Mucosa of descending colon (tissue), 3 donors: ENCODE measurements at regions not wholly inside any gene's neighbourhood (a gene's known extent, or its start where the extent isn't known, plus 50 kb on each side); places are given as distances from the start of the nearest gene placed in this dataset.

Source experiments
- ATAC-seq: fragments of 200-7000 bp; cut with Tn5 transposase; one replicate; pipeline ENCODE4 v1.9.1; 2020; ENCODE audit warnings: mild to moderate bottlenecking, moderate library complexity
- DNase-seq, 3 donors: peaks; one replicate each; pipeline ENCODE4 v3.0.0-alpha.2; 2020
- H3K36me3 ChIP-seq: fragments of 200-600 bp; one replicate; pipeline ENCODE4 v1.8.0; 2021; ENCODE audit warnings: low read depth, mild to moderate bottlenecking
- H3K4me1 ChIP-seq: fragments of 200-600 bp; one replicate; pipeline ENCODE4 v1.8.0; 2021; ENCODE audit warnings: low read depth, mild to moderate bottlenecking
- H3K4me3 ChIP-seq: fragments of 200-600 bp; one replicate; pipeline ENCODE4 v1.8.0; 2021; ENCODE audit warnings: mild to moderate bottlenecking
- H3K9me3 ChIP-seq: fragments of 200-600 bp; one replicate; pipeline ENCODE4 v1.8.0; 2021; ENCODE audit warnings: mild to moderate bottlenecking
- intact Hi-C, 2 donors: fragments of 100-400 bp; cut with DNase I in 1 of 2; cut with micrococcal nuclease in 1 of 2; formaldehyde crosslinking; loops; one replicate each; pipeline versions ENCODE4 v1.11.0 to v1.11.1; 2022; cut with DNase I, micrococcal nuclease
- TF ChIP-seq, protein P1 (sequence below): fragments of 200-600 bp; IDR thresholded peaks from one replicate; pipeline ENCODE4 v1.8.0; 2022; ENCODE audit warnings: antibody characterized with exemption, mild to moderate bottlenecking
- donor health status: DM: no; HTN: no; CAD: no; lungs with moderate emphysema.
- donor health status: DM: no; HTN: no; CAD: no.
- donor health status: DM: no; HTN: yes; CAD: no.

- Histone ChIP-seq H3K4me3 (no peak overlapping the region), H3K9me3 (peaks cover 21% of the 10 kb centered on the region), H3K4me1 (no peaks in the 10 kb centered on the region), H3K36me3 (no peaks in the 10 kb centered on the region)
- TF ChIP-seq, protein P1, sequence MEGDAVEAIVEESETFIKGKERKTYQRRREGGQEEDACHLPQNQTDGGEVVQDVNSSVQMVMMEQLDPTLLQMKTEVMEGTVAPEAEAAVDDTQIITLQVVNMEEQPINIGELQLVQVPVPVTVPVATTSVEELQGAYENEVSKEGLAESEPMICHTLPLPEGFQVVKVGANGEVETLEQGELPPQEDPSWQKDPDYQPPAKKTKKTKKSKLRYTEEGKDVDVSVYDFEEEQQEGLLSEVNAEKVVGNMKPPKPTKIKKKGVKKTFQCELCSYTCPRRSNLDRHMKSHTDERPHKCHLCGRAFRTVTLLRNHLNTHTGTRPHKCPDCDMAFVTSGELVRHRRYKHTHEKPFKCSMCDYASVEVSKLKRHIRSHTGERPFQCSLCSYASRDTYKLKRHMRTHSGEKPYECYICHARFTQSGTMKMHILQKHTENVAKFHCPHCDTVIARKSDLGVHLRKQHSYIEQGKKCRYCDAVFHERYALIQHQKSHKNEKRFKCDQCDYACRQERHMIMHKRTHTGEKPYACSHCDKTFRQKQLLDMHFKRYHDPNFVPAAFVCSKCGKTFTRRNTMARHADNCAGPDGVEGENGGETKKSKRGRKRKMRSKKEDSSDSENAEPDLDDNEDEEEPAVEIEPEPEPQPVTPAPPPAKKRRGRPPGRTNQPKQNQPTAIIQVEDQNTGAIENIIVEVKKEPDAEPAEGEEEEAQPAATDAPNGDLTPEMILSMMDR, result no peak
- intact Hi-C loops, result no loop called here
- DNase-seq (no peak), ATAC-seq (no peak)
Measured at GRCh38 chr5:28219539-28219938, 1181.2 kb upstream of the CDH9 start.

DNA sequence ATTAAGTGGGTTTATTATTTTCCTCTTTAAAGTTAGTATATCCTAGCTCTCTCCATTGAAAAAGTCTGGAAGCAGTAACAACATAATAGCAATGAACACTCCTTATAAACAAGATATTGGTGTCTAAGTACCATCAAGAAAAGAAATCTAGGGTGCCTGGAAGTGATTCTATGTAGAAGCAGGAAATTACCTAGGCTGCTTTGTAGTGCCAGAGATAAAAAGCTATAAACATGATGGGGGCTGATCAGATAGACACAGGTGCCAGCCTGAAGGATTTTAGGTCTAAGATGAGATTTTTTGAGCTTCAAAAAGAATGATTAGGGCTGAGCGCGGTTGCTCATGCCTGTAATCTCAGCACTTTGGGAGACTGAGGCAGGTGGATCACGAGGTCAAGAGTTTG is 1179.3 kb upstream of the CDH9 start:
- DNase-seq, result no peak
- TF ChIP-seq, protein P1, result no peak
- no peaks in the 10 kb centered on the region for H3K36me3 ChIP-seq
- H3K4me1 ChIP-seq, result no peaks in the 10 kb centered on the region
- intact Hi-C loops, result no loop called here
- no peak overlapping the region for H3K4me3 ChIP-seq
- peaks cover 20% of the 10 kb centered on the region for H3K9me3 ChIP-seq
- ATAC-seq, result no peak

DNA sequence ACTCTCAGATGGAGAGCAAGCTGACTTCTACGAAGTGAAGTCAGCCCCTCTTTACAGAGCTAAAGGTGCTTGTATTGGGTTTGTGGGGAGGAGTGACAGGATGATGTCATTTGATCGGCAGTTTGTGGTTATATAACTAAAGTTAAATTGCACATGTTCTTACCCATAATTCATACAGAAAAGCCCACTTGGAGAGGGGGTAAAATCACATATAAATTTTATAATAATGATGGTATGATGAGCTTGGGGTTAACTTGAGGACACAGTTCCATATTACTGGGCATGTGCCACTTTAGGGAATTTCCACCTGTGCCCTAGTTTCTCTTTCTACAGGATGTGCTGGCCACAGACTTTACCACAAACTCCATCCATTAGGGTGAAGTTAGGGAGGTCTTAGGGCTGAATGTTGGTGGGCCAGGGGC is 1178.6 kb upstream of the CDH9 start:
- Histone ChIP-seq H3K36me3 (no peaks in the 10 kb centered on the region), H3K4me1 (no peaks in the 10 kb centered on the region), H3K4me3 (no peak overlapping the region), H3K9me3 (peaks cover 20% of the 10 kb centered on the region)
- intact Hi-C loops, result no loop called here
- DNase-seq (no peak), ATAC-seq (no peak)
- TF ChIP-seq, protein P1, result no peak

DNA sequence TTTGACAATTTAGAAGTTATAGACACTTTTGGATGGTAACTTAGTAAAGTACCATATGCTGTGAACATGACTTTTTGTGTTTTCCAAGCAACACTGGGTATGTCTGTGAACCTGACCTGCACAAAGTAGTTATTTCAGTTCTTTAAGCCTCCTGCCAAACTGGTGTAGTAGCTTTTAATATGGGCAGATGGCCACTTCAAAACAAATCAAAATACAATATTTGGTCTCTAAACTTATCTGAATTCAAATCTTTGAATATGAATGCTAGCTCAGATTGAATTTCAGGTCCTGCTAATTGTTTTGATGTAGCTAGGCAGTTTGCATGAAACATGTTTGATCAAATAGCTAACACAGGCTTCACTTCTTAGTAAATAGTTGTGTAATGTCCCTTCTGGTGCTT is 1176.7 kb upstream of the CDH9 start:
- TF ChIP-seq, protein P1, result no peak
- intact Hi-C loops, result no loop called here
- no peak overlapping the region for H3K4me3 ChIP-seq
- H3K36me3 ChIP-seq, result no peaks in the 10 kb centered on the region
- H3K4me1 ChIP-seq, result no peaks in the 10 kb centered on the region
- ATAC-seq, result no peak
- DNase-seq, result no peak
- H3K9me3 ChIP-seq, result peaks cover 24% of the 10 kb centered on the region

DNA sequence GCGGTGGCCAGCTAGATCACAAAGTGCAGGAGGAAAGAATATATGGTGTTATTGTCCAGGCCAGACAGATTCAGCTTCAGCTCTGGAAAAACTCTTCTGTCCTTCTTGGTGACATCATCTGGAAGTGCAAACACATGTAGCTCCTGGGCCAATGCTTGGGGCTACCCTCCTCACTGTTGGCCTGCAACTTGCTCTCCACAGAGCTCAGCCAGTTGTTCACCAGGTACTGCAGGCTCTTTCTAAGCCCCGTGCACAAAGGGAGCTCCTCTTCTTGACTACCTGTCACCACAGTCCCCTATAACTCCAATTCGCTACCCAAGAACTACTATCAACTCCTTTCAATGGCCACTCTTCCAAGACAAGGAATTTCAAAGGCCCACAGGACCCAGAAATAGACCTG is 1175.9 kb upstream of the CDH9 start:
- no peaks in the 10 kb centered on the region for H3K4me1 ChIP-seq
- DNase-seq (no peak), ATAC-seq (no peak)
- TF ChIP-seq, protein P1, result no peak
- no peak overlapping the region for H3K4me3 ChIP-seq
- H3K9me3 ChIP-seq, result peaks cover 24% of the 10 kb centered on the region
- H3K36me3 ChIP-seq, result no peaks in the 10 kb centered on the region
- intact Hi-C loops, result no loop called here

DNA sequence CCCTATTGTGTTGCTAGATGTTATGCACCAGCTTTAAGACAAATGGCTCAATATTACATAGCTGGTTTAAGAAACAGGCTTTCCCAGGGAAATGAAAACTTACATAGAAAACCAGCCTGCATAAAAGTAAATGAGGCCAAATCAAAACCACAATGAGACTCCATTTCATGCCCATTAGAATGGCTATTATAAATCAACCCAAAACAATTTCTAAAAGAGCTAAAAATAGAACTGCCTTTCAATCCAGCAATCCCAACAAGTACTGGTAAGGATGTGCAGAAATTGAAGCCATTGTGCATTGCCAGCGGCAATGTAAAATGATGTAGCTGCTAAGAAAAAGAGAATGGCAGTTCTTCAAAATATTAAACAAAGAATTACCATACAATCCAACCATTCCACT is 1170.0 kb upstream of the CDH9 start:
- Histone ChIP-seq H3K4me1 (no peaks in the 10 kb centered on the region), H3K9me3 (peaks cover 11% of the 10 kb centered on the region), H3K36me3 (no peaks in the 10 kb centered on the region), H3K4me3 (no peak overlapping the region)
- TF ChIP-seq, protein P1, result no peak
- no peak for ATAC-seq
- DNase-seq, result no peak
- intact Hi-C loops, result no loop called here
